H1 (cell line): ENCODE measurements at regions not wholly inside any gene's neighbourhood (a gene's known extent, or its start where the extent isn't known, plus 50 kb on each side); places are given as distances from the start of the nearest gene placed in this dataset.

Source experiments
- CTCF ChIA-PET: fragments of 300-600 bp; sonication (Branson Sonifier 250); formaldehyde crosslinking; loops from one replicate; lab custom pipeline; 2021; ENCODE audit not compliant: partially characterized antibody; lab: Charles Lee
- POLR2A ChIA-PET: fragments of 300-600 bp; sonication (Branson Sonifier 250); formaldehyde crosslinking; loops from one replicate; lab custom pipeline; 2021; ENCODE audit warnings: inconsistent platforms; ENCODE audit not compliant: partially characterized antibody; lab: Charles Lee
- DNase-seq, 2 experiments: peaks; one replicate each; pipeline versions ENCODE4 v3.0.0 to v3.0.0-alpha.2; 2010 to 2022; ENCODE audit warnings: low spot score in 2 of 2, low read depth in 1 of 2, mixed read lengths in 1 of 2
- FAIRE-seq: peaks from 2 replicates; lab custom pipeline; 2011; peaks lifted over from hg19 to GRCh38; lab: Jason Lieb, UNC
- H2AFZ ChIP-seq: 2 replicates; pipeline ENCODE4 v1.8.1; 2012; ENCODE audit warnings: low read length, inconsistent platforms
- H2AK5ac ChIP-seq: 2 replicates; pipeline ENCODE4 v1.6.1; 2013; ENCODE audit warnings: low read depth, low read length
- H2BK120ac ChIP-seq: replicated peaks from 2 replicates; pipeline ENCODE3; 2013; ENCODE audit warnings: low read depth, low read length, inconsistent platforms
- H2BK12ac ChIP-seq: 2 replicates; pipeline ENCODE4 v1.6.1; 2013; ENCODE audit warnings: low read depth, low read length
- H2BK15ac ChIP-seq: 2 replicates; pipeline ENCODE4 v1.6.1; 2013; ENCODE audit warnings: low read length
- H2BK20ac ChIP-seq: 2 replicates; pipeline ENCODE4 v1.6.1; 2013; ENCODE audit warnings: low read length
- H2BK5ac ChIP-seq: 2 replicates; pipeline ENCODE4 v1.6.1; 2013; ENCODE audit warnings: low read depth, low read length
- H3K14ac ChIP-seq: 2 replicates; pipeline ENCODE4 v1.6.1; 2013; ENCODE audit warnings: inconsistent platforms; ENCODE audit not compliant: insufficient read length
- H3K18ac ChIP-seq: 2 replicates; pipeline ENCODE4 v1.6.1; 2013; ENCODE audit warnings: low read length; ENCODE audit errors: extremely low read depth
- H3K23ac ChIP-seq: 2 replicates; pipeline ENCODE4 v1.6.1; 2013; ENCODE audit warnings: inconsistent platforms; ENCODE audit not compliant: insufficient read length
- H3K23me2 ChIP-seq: 2 replicates; pipeline ENCODE4 v1.6.1; 2013; ENCODE audit warnings: low read depth, low read length
- H3K27ac ChIP-seq: 2 replicates; pipeline ENCODE4 v1.6.1; 2011; ENCODE audit warnings: low read depth, low read length, inconsistent platforms
- H3K27me3 ChIP-seq, 4 experiments: replicated peaks in 1 of 4; 1 replicate in 1 of 4; 2 replicates in 3 of 4; pipeline versions ENCODE4 v1.6.1 to v1.8.1; 2011 to 2013; ENCODE audit warnings: low read length in 3 of 4, mild to moderate bottlenecking in 3 of 4, inconsistent platforms in 2 of 4, mixed read lengths in 2 of 4, moderate library complexity in 1 of 4; ENCODE audit not compliant: control insufficient read depth in 3 of 4, insufficient read depth in 3 of 4; ENCODE audit errors: extremely low read depth in 1 of 4
- H3K36me3 ChIP-seq, 4 experiments: 2 replicates each; pipeline versions ENCODE4 v1.6.1 to v1.8.1; 2011 to 2013; ENCODE audit warnings: mild to moderate bottlenecking in 4 of 4, low read length in 3 of 4, moderate library complexity in 2 of 4, control low read depth in 1 of 4, inconsistent platforms in 1 of 4; ENCODE audit not compliant: insufficient read depth in 4 of 4, control insufficient read depth in 2 of 4
- H3K4ac ChIP-seq: replicated peaks from 2 replicates; pipeline ENCODE3; 2013; ENCODE audit warnings: low read length, low read depth, mixed read lengths, inconsistent platforms; ENCODE audit not compliant: insufficient read length
- H3K4me1 ChIP-seq, 4 experiments: replicated peaks in 1 of 4; 1 replicate in 1 of 4; 2 replicates in 3 of 4; pipeline versions ENCODE4 v1.6.1 to v1.8.1; 2011 to 2013; ENCODE audit warnings: low read length in 3 of 4, inconsistent platforms in 2 of 4, mixed read lengths in 1 of 4; ENCODE audit not compliant: insufficient read depth in 4 of 4, control insufficient read depth in 3 of 4
- H3K4me2 ChIP-seq, 2 experiments: 2 replicates each; pipeline versions ENCODE4 v1.6.1 to v1.8.1; 2011 to 2013; ENCODE audit warnings: low read depth in 2 of 2, low read length in 2 of 2, control low read depth in 1 of 2, inconsistent platforms in 1 of 2, mild to moderate bottlenecking in 1 of 2; ENCODE audit not compliant: insufficient read depth in 1 of 2
- H3K4me3 ChIP-seq, 4 experiments: fragments of 200-600, 300-600 bp in 1 of 4; sonication (generic), shearing (Covaris generic), sonication (Bioruptor Twin) in 1 of 4; 2 replicates each; pipeline versions ENCODE4 v1.5.1 to v1.8.1; 2011 to 2016; ENCODE audit warnings: low read length in 4 of 4, low read depth in 3 of 4, control low read depth in 2 of 4, inconsistent platforms in 2 of 4, mild to moderate bottlenecking in 2 of 4, mixed read lengths in 1 of 4, moderate library complexity in 1 of 4; ENCODE audit not compliant: insufficient read depth in 2 of 4; ENCODE audit errors: extremely low read depth in 1 of 4
- H3K56ac ChIP-seq: replicated peaks from 2 replicates; pipeline ENCODE3; 2013; ENCODE audit warnings: low read depth, mild to moderate bottlenecking, mixed read lengths, low read length, inconsistent platforms; ENCODE audit not compliant: insufficient read length
- H3K79me1 ChIP-seq: 2 replicates; pipeline ENCODE4 v1.6.1; 2013; ENCODE audit warnings: low read depth, low read length, control low read depth
- H3K79me2 ChIP-seq, 2 experiments: 2 replicates each; pipeline versions ENCODE4 v1.6.1 to v1.8.1; 2012 to 2013; ENCODE audit warnings: low read length in 2 of 2, mild to moderate bottlenecking in 2 of 2, inconsistent platforms in 1 of 2; ENCODE audit not compliant: insufficient read depth in 2 of 2, control insufficient read depth in 1 of 2
- H3K9ac ChIP-seq, 4 experiments: replicated peaks in 1 of 4; 1 replicate in 1 of 4; 2 replicates in 3 of 4; pipeline versions ENCODE4 v1.6.1 to v1.8.1; 2011 to 2013; ENCODE audit warnings: low read depth in 3 of 4, low read length in 3 of 4, control low read depth in 2 of 4, mild to moderate bottlenecking in 2 of 4, moderate library complexity in 2 of 4, inconsistent platforms in 1 of 4; ENCODE audit errors: extremely low read depth in 1 of 4
- H3K9me3 ChIP-seq, 2 experiments: 2 replicates each; pipeline versions ENCODE4 v1.6.1 to v1.8.1; 2012 to 2013; ENCODE audit warnings: mild to moderate bottlenecking in 2 of 2, moderate library complexity in 2 of 2, control low read depth in 1 of 2, inconsistent platforms in 1 of 2, low read depth in 1 of 2, low read length in 1 of 2, mixed read lengths in 1 of 2; ENCODE audit not compliant: insufficient read depth in 2 of 2
- H4K20me1 ChIP-seq, 2 experiments: replicated peaks in 1 of 2; 2 replicates each; pipeline versions ENCODE3 to v1.8.1; 2011 to 2013; ENCODE audit warnings: inconsistent platforms in 2 of 2, low read length in 2 of 2, mild to moderate bottlenecking in 1 of 2; ENCODE audit not compliant: insufficient read depth in 2 of 2, control insufficient read depth in 1 of 2
- H4K5ac ChIP-seq: 2 replicates; pipeline ENCODE4 v1.6.1; 2013; ENCODE audit warnings: low read length, low read depth, mixed read lengths, inconsistent platforms; ENCODE audit not compliant: insufficient read length
- H4K8ac ChIP-seq: 2 replicates; pipeline ENCODE4 v1.8.0; 2013; ENCODE audit warnings: mild to moderate bottlenecking, moderate library complexity, low read length, inconsistent platforms; ENCODE audit not compliant: insufficient read depth; ENCODE audit errors: extremely low read depth
- H4K91ac ChIP-seq: replicated peaks from 2 replicates; pipeline ENCODE3; 2013; ENCODE audit warnings: low read length, mixed read lengths, inconsistent platforms; ENCODE audit not compliant: insufficient read length
- EZH2 ChIP-seq: fragments of 200-600 bp; sonication (generic); IDR thresholded peaks from 2 replicates; pipeline ENCODE4 v1.7.1; 2012; ENCODE audit warnings: low read depth, mild to moderate bottlenecking, moderate library complexity, low read length, inconsistent platforms; ENCODE audit not compliant: severe bottlenecking
- NRF1 ChIP-seq: IDR thresholded peaks from 2 replicates; pipeline ENCODE4 v1.6.1; 2011; ENCODE audit warnings: mild to moderate bottlenecking, low read depth, low read length, improper control_type of control experiment
- PHF8 ChIP-seq: fragments of 200-600 bp; sonication (generic); conservative IDR thresholded peaks from 2 replicates; pipeline ENCODE4 v1.7.1; 2012; ENCODE audit warnings: low read depth, mild to moderate bottlenecking, inconsistent platforms, low read length, moderate library complexity
- POLR2AphosphoS5 ChIP-seq: IDR thresholded peaks from 2 replicates; pipeline ENCODE4 v1.6.1; 2011; ENCODE audit warnings: low read depth, low read length
- RFX5 ChIP-seq: IDR thresholded peaks from 2 replicates; pipeline ENCODE4 v1.6.1; 2011; ENCODE audit warnings: low read depth, low read length, improper control_type of control experiment, borderline replicate concordance
- SIN3A ChIP-seq, 2 experiments: IDR thresholded peaks in 1 of 2; conservative IDR thresholded peaks in 1 of 2; 2 replicates each; pipeline ENCODE4 v1.6.1; 2011 to 2012; ENCODE audit warnings: low read length in 2 of 2, improper control_type of control experiment in 1 of 2, low read depth in 1 of 2, mild to moderate bottlenecking in 1 of 2
- SP4 ChIP-seq: IDR thresholded peaks from 2 replicates; pipeline ENCODE4 v1.6.1; 2012; ENCODE audit warnings: low read length, inconsistent platforms
- USF2 ChIP-seq: IDR thresholded peaks from 2 replicates; pipeline ENCODE4 v1.6.1; 2011; ENCODE audit warnings: low read length, improper control_type of control experiment
- whole genome bisulfite sequencing, 2 experiments: shearing (Covaris generic) in 1 of 2; methylation state at CpG; one replicate each; pipeline versions ENCODE4 v1.1.6 to v1.1.7; 2013 to 2015; ENCODE audit warnings: low lambda C conversion rate in 2 of 2, mixed read lengths in 2 of 2, inconsistent platforms in 1 of 2, low coverage in 1 of 2, missing lambda C conversion rate in 1 of 2; ENCODE audit not compliant: insufficient replicate concordance in 2 of 2, insufficient coverage in 1 of 2, insufficient read length in 1 of 2; ENCODE audit errors: extremely low coverage in 1 of 2, missing lambda C conversion rate in 1 of 2; 5-methylcytosine and 5-hydroxymethylcytosine counted together

GRCh38 chr12:90897316-90897715 is 57.7 kb downstream of the CCER1 start:
- TF ChIP-seq PHF8 (no peak), SP4 (no peak), EZH2 (no peak), RFX5 (no peak), SIN3A (conservative IDR thresholded peaks at IDR 0.05 in 1 of 2, IDR thresholded peaks at IDR 0.05 in 1 of 2; ENCODE audit: low read depth in 1 of 2, low read length in 2 of 2) (no peak), NRF1 (no peak), USF2 (no peak), POLR2AphosphoS5 (no peak)
- H3K14ac ChIP-seq = no peak overlapping the region
- WGBS, 2 experiments = 91% methylated on average over 3 of the region's 3 CpGs; no CpG with 5 or more reads in 1 of the 2 experiments
- ChIA-PET POLR2A (no interaction called here), CTCF (no interaction called here)
- H3K27me3 ChIP-seq = no peaks in the 10 kb centered on the region
- H3K4me2 ChIP-seq = no peak overlapping the region
- no peak overlapping the region for H4K8ac ChIP-seq
- no peak overlapping the region for H4K5ac ChIP-seq
- H3K79me2 ChIP-seq = no peaks in the 10 kb centered on the region
- no peak for FAIRE-seq
- H2AK5ac ChIP-seq = no peak overlapping the region
- no peaks in the 10 kb centered on the region for H3K36me3 ChIP-seq
- no peak overlapping the region for H2AFZ ChIP-seq
- no peak overlapping the region for H3K4ac ChIP-seq
- H4K20me1 ChIP-seq = no peaks in the 10 kb centered on the region
- H3K79me1 ChIP-seq = no peaks in the 10 kb centered on the region
- no peak for DNase-seq
- H3K4me3 ChIP-seq = no peak overlapping the region
- H2BK12ac ChIP-seq = no peak overlapping the region
- no peak overlapping the region for H2BK120ac ChIP-seq
- no peak overlapping the region for H3K18ac ChIP-seq
- no peak overlapping the region for H2BK5ac ChIP-seq
- H3K9me3 ChIP-seq = no peaks in the 10 kb centered on the region
- no peaks in the 10 kb centered on the region for H3K23me2 ChIP-seq
- no peak overlapping the region for H4K91ac ChIP-seq
- H3K4me1 ChIP-seq = no peaks in the 10 kb centered on the region
- H3K23ac ChIP-seq = no peak overlapping the region
- H2BK20ac ChIP-seq = no peak overlapping the region
- H3K27ac ChIP-seq = no peak overlapping the region
- H3K56ac ChIP-seq = no peak overlapping the region
- no peak overlapping the region for H2BK15ac ChIP-seq
- H3K9ac ChIP-seq = no peak overlapping the region
